ENCODE measurements at regions not wholly inside any gene's neighbourhood (a gene's known extent, or its start where the extent isn't known, plus 50 kb on each side); places are given as distances from the start of the nearest gene placed in this dataset.

DNA sequence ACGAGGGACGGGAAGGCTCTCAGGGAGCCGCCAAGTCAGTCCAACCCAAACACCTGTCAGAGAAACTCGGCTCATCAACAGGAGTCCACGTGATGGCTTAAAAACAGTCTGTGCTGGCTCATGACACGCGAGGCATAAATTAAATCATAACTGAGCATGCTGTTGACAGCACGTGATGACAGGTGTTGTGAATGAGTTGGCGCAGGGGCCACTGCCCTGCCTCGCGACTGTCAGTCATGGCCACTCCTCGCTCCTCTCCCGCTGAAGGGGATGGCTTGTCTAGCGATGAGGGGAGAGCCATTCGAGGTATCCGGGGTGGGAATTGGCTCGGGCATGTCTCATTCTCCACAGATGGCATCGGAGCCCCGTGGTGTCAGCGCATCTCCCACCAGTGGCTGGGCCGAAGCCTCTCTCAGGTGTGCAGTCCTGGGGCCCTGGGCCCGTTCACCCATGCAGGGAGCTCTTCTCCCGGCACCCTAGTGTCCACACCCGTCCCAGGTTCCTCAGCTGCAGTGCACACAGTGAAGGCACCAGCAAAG lies 313.3 kb downstream of the BMP7 start:
- H2AK5ac ChIP-seq (ENCODE audit: insufficient read length, low read length) = no peak overlapping the region
- no peaks in the 10 kb centered on the region for H3K23me2 ChIP-seq (ENCODE audit: insufficient read length, low read depth, low read length, poor library complexity, severe bottlenecking)
- no peak overlapping the region for H4K91ac ChIP-seq (ENCODE audit: insufficient read length, low read depth, low read length)
- no peak overlapping the region for H3K56ac ChIP-seq (ENCODE audit: insufficient read length, low read depth, low read length)
- H3K9me3 Mint-ChIP-seq = no peaks in the 10 kb centered on the region
- no peak overlapping the region for H4K5ac ChIP-seq (ENCODE audit: insufficient read length, low read depth, low read length)
- H2AFZ ChIP-seq (ENCODE audit: low read length) = no peak overlapping the region
- peaks cover 23 to 45% of the 10 kb centered on the region in 2 experiments for H3K4me1 Mint-ChIP-seq
- no peak overlapping the region for H3K23ac ChIP-seq (ENCODE audit: insufficient read length, low read depth, low read length)
- H3K4me1 ChIP-seq (ENCODE audit: insufficient read depth, low read length) = peaks cover 7% of the 10 kb centered on the region; the same call in 1 of the 2 replicates
- no peak for TF ChIP-seq CTCF (conservative IDR thresholded peaks at IDR 0.05)
- no peaks in the 10 kb centered on the region for H3K79me1 ChIP-seq (ENCODE audit: insufficient read depth, low read depth, low read length, poor library complexity, severe bottlenecking)
- peaks cover 14% of the 10 kb centered on the region for H3K27me3 Mint-ChIP-seq (ENCODE audit: low read depth)
- H3K4me2 ChIP-seq (ENCODE audit: insufficient read depth, insufficient read length, low read length) = no peak overlapping the region
- no peak overlapping the region; the same call in 1 of the 2 replicates for H3K14ac ChIP-seq (ENCODE audit: insufficient read depth, low read length)
- no peak overlapping the region for H2BK5ac ChIP-seq (ENCODE audit: insufficient read length, low read length)
- no peaks in the 10 kb centered on the region for H3K9me3 ChIP-seq (ENCODE audit: control insufficient read depth, low read depth, low read length)
- no CpG with 5 or more reads among the region's 24 CpGs for WGBS (ENCODE audit: extremely low coverage, insufficient read length, low lambda C conversion rate)
- H3K27ac Mint-ChIP-seq = no peak overlapping the region; a peak in 1 of 7 replicates
- H2BK12ac ChIP-seq (ENCODE audit: insufficient read length, low read depth, low read length) = no peak overlapping the region
- no peak overlapping the region for H3K4ac ChIP-seq (ENCODE audit: low read depth, low read length)
- H3K9ac ChIP-seq (ENCODE audit: extremely low read depth, insufficient read length, low read length) = no peak overlapping the region
- no peak overlapping the region for H3K27ac ChIP-seq (ENCODE audit: insufficient read length, low read depth, low read length)
- no peak overlapping the region for H3K4me3 Mint-ChIP-seq
- H3K79me2 ChIP-seq (ENCODE audit: insufficient read depth, low read length) = no peaks in the 10 kb centered on the region
- no peak overlapping the region for H3K18ac ChIP-seq (ENCODE audit: insufficient read length, low read depth, low read length)
- no peak overlapping the region for H2BK20ac ChIP-seq (ENCODE audit: low read depth, low read length, poor library complexity, severe bottlenecking)
- H3K36me3 Mint-ChIP-seq (ENCODE audit: insufficient read depth in 1 of 3, low read depth in 3 of 3) = no peaks in the 10 kb centered on the region
- no peak for DNase-seq
- H4K20me1 ChIP-seq (ENCODE audit: control insufficient read depth, insufficient read depth, insufficient read length) = no peaks in the 10 kb centered on the region
- H3T11ph ChIP-seq (ENCODE audit: low read length) = no peak overlapping the region
- H3K27me3 ChIP-seq (ENCODE audit: insufficient read depth, low read length) = no peaks in the 10 kb centered on the region
- H4K8ac ChIP-seq (replicated peaks; ENCODE audit: insufficient read length, low read depth, low read length) = no peak overlapping the region
- H2BK15ac ChIP-seq (ENCODE audit: low read depth, low read length) = no peak overlapping the region
- H2BK120ac ChIP-seq (ENCODE audit: low read depth, low read length, poor library complexity, severe bottlenecking) = no peak overlapping the region
